Immature natural killer cell (primary cell): ENCODE measurements at regions not wholly inside any gene's neighbourhood (a gene's known extent, or its start where the extent isn't known, plus 50 kb on each side); places are given as distances from the start of the nearest gene placed in this dataset.

Source experiments
- DNase-seq, 3 donors: peaks; one replicate each; pipeline ENCODE4 v3.0.0; 2022; ENCODE audit warnings: mixed read lengths in 1 of 3
- H3K27ac Mint-ChIP-seq, 6 donors: one replicate each; pipeline ENCODE4 v1.8.0; 2020; ENCODE audit warnings: mixed read lengths in 6 of 6, mild to moderate bottlenecking in 5 of 6, inconsistent platforms in 4 of 6, moderate library complexity in 3 of 6
- H3K27me3 Mint-ChIP-seq, 3 donors: one replicate each; pipeline ENCODE4 v1.8.0; 2020 to 2021; ENCODE audit warnings: low read depth in 3 of 3, mild to moderate bottlenecking in 3 of 3, mixed read lengths in 3 of 3, moderate library complexity in 3 of 3, inconsistent platforms in 1 of 3
- H3K36me3 Mint-ChIP-seq, 3 donors: one replicate each; pipeline ENCODE4 v1.8.0; 2020; ENCODE audit warnings: mixed read lengths in 3 of 3, inconsistent platforms in 2 of 3, mild to moderate bottlenecking in 2 of 3
- H3K4me1 Mint-ChIP-seq, 2 donors: one replicate each; pipeline ENCODE4 v1.8.0; 2020; ENCODE audit warnings: inconsistent platforms in 2 of 2, mild to moderate bottlenecking in 2 of 2, mixed read lengths in 2 of 2, moderate library complexity in 1 of 2
- H3K4me3 Mint-ChIP-seq, 5 donors: one replicate each; pipeline ENCODE4 v1.8.0; 2020; ENCODE audit warnings: mild to moderate bottlenecking in 5 of 5, mixed read lengths in 5 of 5, inconsistent platforms in 3 of 5, moderate library complexity in 3 of 5
- H3K9me3 Mint-ChIP-seq, 6 donors: one replicate each; pipeline ENCODE4 v1.8.0; 2020; ENCODE audit warnings: mild to moderate bottlenecking in 6 of 6, mixed read lengths in 6 of 6, inconsistent platforms in 4 of 6, moderate library complexity in 3 of 6

- peaks cover 0 to 6% (median 0%) of the 10 kb centered on the region in 3 donors for H3K36me3 Mint-ChIP-seq
- no peak overlapping the region for H3K4me3 Mint-ChIP-seq
- peaks cover 0 to 3% (median 0%) of the 10 kb centered on the region in 3 donors for H3K27me3 Mint-ChIP-seq
- H3K4me1 Mint-ChIP-seq, result peaks cover 8 to 12% of the 10 kb centered on the region in 2 donors
- H3K27ac Mint-ChIP-seq, result peak overlapping the region in 2 of 6 donors; percentile 6 to 67
- H3K9me3 Mint-ChIP-seq, result no peaks in the 10 kb centered on the region
- no peak for DNase-seq
Measured at GRCh38 chr2:8625399-8626300, 56.2 kb upstream of the ID2 start.

- DNase-seq, result no peak
- Mint-ChIP-seq H3K4me3 (no peak overlapping the region), H3K9me3 (no peaks in the 10 kb centered on the region), H3K27me3 (peaks cover 0 to 4% (median 0%) of the 10 kb centered on the region in 3 donors), H3K36me3 (peaks cover 0 to 6% (median 0%) of the 10 kb centered on the region in 3 donors), H3K4me1 (peaks cover 8 to 12% of the 10 kb centered on the region in 2 donors), H3K27ac (peak overlapping the region in 2 of 6 donors; percentile 15 to 53)
Measured at GRCh38 chr2:8626572-8626971, 55.3 kb upstream of the ID2 start.

- Mint-ChIP-seq H3K4me1 (peaks cover 8 to 12% of the 10 kb centered on the region in 2 donors), H3K36me3 (peaks cover 0 to 6% (median 0%) of the 10 kb centered on the region in 3 donors), H3K27me3 (peaks cover 0 to 3% (median 0%) of the 10 kb centered on the region in 3 donors), H3K27ac (peak overlapping the region in 2 of 6 donors; percentile 15 to 45), H3K4me3 (no peak overlapping the region), H3K9me3 (no peaks in the 10 kb centered on the region)
- DNase-seq, result no peak
Measured at GRCh38 chr2:8627019-8627691, 54.7 kb upstream of the ID2 start.

- DNase-seq, result no peak
- H3K36me3 Mint-ChIP-seq, result peaks cover 0 to 6% (median 0%) of the 10 kb centered on the region in 3 donors
- no peaks in the 10 kb centered on the region for H3K9me3 Mint-ChIP-seq
- peak overlapping the region in 1 of 6 donors; percentile 45 for H3K27ac Mint-ChIP-seq
- H3K27me3 Mint-ChIP-seq, result peaks cover 0 to 3% (median 0%) of the 10 kb centered on the region in 3 donors
- H3K4me1 Mint-ChIP-seq, result peaks cover 8 to 12% of the 10 kb centered on the region in 2 donors
- H3K4me3 Mint-ChIP-seq, result no peak overlapping the region
Measured at GRCh38 chr2:8627692-8628085, 54.2 kb upstream of the ID2 start.

- DNase-seq, result no peak
- no peaks in the 10 kb centered on the region for H3K9me3 Mint-ChIP-seq
Measured at GRCh38 chr2:8628179-8628865, 53.5 kb upstream of the ID2 start.

GRCh38 chr2:8628866-8629209 lies 53.0 kb upstream of the ID2 start:
- Mint-ChIP-seq H3K36me3 (no peaks in the 10 kb centered on the region), H3K9me3 (no peaks in the 10 kb centered on the region), H3K4me1 (peaks cover 8 to 12% of the 10 kb centered on the region in 2 donors), H3K27me3 (peaks cover 0 to 4% (median 0%) of the 10 kb centered on the region in 3 donors), H3K4me3 (no peak overlapping the region), H3K27ac (peak overlapping the region in 1 of 6 donors; percentile 5)
- no peak for DNase-seq

More at GRCh38 chr2:8628179-8628865, 53.5 kb upstream of the ID2 start:
- Mint-ChIP-seq H3K4me3 (peak overlapping the region in 1 of 5 donors; percentile 3), H3K27ac (no peak overlapping the region), H3K36me3 (peaks cover 0 to 1% (median 0%) of the 10 kb centered on the region in 3 donors), H3K4me1 (peaks cover 8 to 12% of the 10 kb centered on the region in 2 donors), H3K27me3 (peaks cover 0 to 3% (median 0%) of the 10 kb centered on the region in 3 donors)

- peaks cover 0 to 4% (median 0%) of the 10 kb centered on the region in 3 donors for H3K36me3 Mint-ChIP-seq
- no peaks in the 10 kb centered on the region for H3K9me3 Mint-ChIP-seq
- peak overlapping the region in 1 of 6 donors; percentile 35 for H3K27ac Mint-ChIP-seq
- peaks cover 0 to 4% (median 0%) of the 10 kb centered on the region in 3 donors for H3K27me3 Mint-ChIP-seq
- DNase-seq, result no peak
- no peak overlapping the region for H3K4me3 Mint-ChIP-seq
- H3K4me1 Mint-ChIP-seq, result peaks cover 8 to 12% of the 10 kb centered on the region in 2 donors
Measured at GRCh38 chr2:8629402-8629801, 52.5 kb upstream of the ID2 start.

- H3K4me3 Mint-ChIP-seq, result no peak overlapping the region
- peaks cover 0 to 5% (median 0%) of the 10 kb centered on the region in 3 donors for H3K36me3 Mint-ChIP-seq
- H3K9me3 Mint-ChIP-seq, result no peaks in the 10 kb centered on the region
- no peak overlapping the region for H3K27ac Mint-ChIP-seq
- peaks cover 0 to 4% (median 0%) of the 10 kb centered on the region in 3 donors for H3K27me3 Mint-ChIP-seq
- no peak for DNase-seq
- H3K4me1 Mint-ChIP-seq, result peaks cover 8 to 12% of the 10 kb centered on the region in 2 donors
Measured at GRCh38 chr2:8630676-8631464, 51.0 kb upstream of the ID2 start.

- H3K27me3 Mint-ChIP-seq, result peaks cover 0 to 4% (median under 1%) of the 10 kb centered on the region in 3 donors
- peaks cover 0 to 5% (median 0%) of the 10 kb centered on the region in 3 donors for H3K36me3 Mint-ChIP-seq
- H3K27ac Mint-ChIP-seq, result no peak overlapping the region
- peaks cover 8 to 12% of the 10 kb centered on the region in 2 donors for H3K4me1 Mint-ChIP-seq
- H3K4me3 Mint-ChIP-seq, result no peak overlapping the region
- no peaks in the 10 kb centered on the region for H3K9me3 Mint-ChIP-seq
- DNase-seq, result no peak
Measured at GRCh38 chr2:8631465-8632005, 50.3 kb upstream of the ID2 start.
